AG04450 (cell line): ENCODE measurements at regions not wholly inside any gene's neighbourhood (a gene's known extent, or its start where the extent isn't known, plus 50 kb on each side); places are given as distances from the start of the nearest gene placed in this dataset.

ENCODE experiments used
- CTCF ChIA-PET: fragments of 300-600, 350-600 bp; formaldehyde crosslinking; extraction: SDS; loops from one replicate; lab custom pipeline; 2022; ENCODE audit warnings: antibody characterized with exemption, inconsistent platforms; lab: Charles Lee
- POLR2A ChIA-PET: fragments of 350-600 bp; formaldehyde crosslinking; extraction: SDS; loops from one replicate; lab custom pipeline; 2021; ENCODE audit warnings: antibody characterized with exemption, inconsistent platforms; lab: Yijun Ruan, JAX
- DNase-seq: peaks from one replicate; pipeline ENCODE4 v3.0.0-alpha.2; 2011; ENCODE audit warnings: low read depth, low spot score
- H3K27ac ChIP-seq: one replicate; pipeline ENCODE4 v1.5.1; 2012; ENCODE audit warnings: low read depth, low read length, control low read depth
- H3K27me3 ChIP-seq: one replicate; pipeline ENCODE4 v1.6.0; 2012; ENCODE audit warnings: low read length; ENCODE audit not compliant: control insufficient read depth, insufficient read depth
- H3K4me3 ChIP-seq: 2 replicates; pipeline ENCODE4 v1.5.1; 2011; ENCODE audit warnings: mild to moderate bottlenecking, low read depth, low read length, control low read depth
- H3K9me3 ChIP-seq: 2 replicates; pipeline ENCODE4 v1.5.1; 2012; ENCODE audit warnings: low read length; ENCODE audit not compliant: control insufficient read depth, insufficient read depth
- TF ChIP-seq, protein P1 (sequence below): IDR thresholded peaks from 2 replicates; pipeline ENCODE4 v1.5.1; 2011; ENCODE audit warnings: low read depth, low read length, control low read depth, inconsistent platforms

- POLR2A ChIA-PET = interaction anchor here (1.0 kb wide), 1 partner anchor 24 kb away, joined by 3 read pairs; no protein-coding TSS in a partner anchor
- CTCF ChIA-PET = interaction anchor here (1.1 kb wide), 1 partner anchor 249 kb away, joined by 4 read pairs; no protein-coding TSS in a partner anchor
- Histone ChIP-seq H3K9me3 (no peaks in the 10 kb centered on the region), H3K4me3 (no peak overlapping the region), H3K27me3 (no peaks in the 10 kb centered on the region), H3K27ac (peak overlapping the region; percentile 65)
- DNase-seq = no peak
- TF ChIP-seq, protein P1, sequence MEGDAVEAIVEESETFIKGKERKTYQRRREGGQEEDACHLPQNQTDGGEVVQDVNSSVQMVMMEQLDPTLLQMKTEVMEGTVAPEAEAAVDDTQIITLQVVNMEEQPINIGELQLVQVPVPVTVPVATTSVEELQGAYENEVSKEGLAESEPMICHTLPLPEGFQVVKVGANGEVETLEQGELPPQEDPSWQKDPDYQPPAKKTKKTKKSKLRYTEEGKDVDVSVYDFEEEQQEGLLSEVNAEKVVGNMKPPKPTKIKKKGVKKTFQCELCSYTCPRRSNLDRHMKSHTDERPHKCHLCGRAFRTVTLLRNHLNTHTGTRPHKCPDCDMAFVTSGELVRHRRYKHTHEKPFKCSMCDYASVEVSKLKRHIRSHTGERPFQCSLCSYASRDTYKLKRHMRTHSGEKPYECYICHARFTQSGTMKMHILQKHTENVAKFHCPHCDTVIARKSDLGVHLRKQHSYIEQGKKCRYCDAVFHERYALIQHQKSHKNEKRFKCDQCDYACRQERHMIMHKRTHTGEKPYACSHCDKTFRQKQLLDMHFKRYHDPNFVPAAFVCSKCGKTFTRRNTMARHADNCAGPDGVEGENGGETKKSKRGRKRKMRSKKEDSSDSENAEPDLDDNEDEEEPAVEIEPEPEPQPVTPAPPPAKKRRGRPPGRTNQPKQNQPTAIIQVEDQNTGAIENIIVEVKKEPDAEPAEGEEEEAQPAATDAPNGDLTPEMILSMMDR = no peak
Observed at GRCh38 chr12:107379852-107380567, 286.7 kb upstream of the CRY1 start.

GRCh38 chr12:107384645-107385044 is 291.3 kb upstream of the CRY1 start:
- TF ChIP-seq, protein P1 = no peak
- Histone ChIP-seq H3K27me3 (no peaks in the 10 kb centered on the region), H3K9me3 (peaks cover 5% of the 10 kb centered on the region), H3K27ac (no peak overlapping the region), H3K4me3 (no peak overlapping the region)
- POLR2A ChIA-PET = no interaction called here
- CTCF ChIA-PET = no interaction called here
- DNase-seq = no peak

DNA sequence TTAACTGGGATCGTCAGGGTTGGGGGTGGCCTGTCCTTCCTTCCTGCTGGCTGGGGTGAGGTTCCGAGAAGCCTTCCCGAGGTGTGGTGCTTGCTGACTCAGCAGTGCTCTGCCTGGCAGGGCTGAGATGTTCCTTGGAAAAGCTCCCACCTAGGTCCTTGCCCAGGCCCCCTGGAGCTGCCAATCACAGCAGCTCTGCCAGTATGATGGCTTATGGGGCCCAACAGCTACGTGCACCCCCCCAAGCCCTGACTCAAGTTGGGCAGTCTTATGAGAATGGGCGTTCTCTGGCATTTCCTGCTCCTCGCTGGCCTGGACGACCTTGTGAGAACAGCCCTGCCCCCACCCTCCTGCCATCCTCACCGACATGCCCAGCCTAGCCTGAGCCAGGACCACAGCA is 292.2 kb upstream of the CRY1 start:
- POLR2A ChIA-PET = no interaction called here
- Histone ChIP-seq H3K9me3 (peaks cover 10% of the 10 kb centered on the region), H3K27me3 (no peaks in the 10 kb centered on the region), H3K27ac (no peak overlapping the region), H3K4me3 (no peak overlapping the region)
- TF ChIP-seq, protein P1 = no peak
- CTCF ChIA-PET = no interaction called here
- DNase-seq = no peak

DNA sequence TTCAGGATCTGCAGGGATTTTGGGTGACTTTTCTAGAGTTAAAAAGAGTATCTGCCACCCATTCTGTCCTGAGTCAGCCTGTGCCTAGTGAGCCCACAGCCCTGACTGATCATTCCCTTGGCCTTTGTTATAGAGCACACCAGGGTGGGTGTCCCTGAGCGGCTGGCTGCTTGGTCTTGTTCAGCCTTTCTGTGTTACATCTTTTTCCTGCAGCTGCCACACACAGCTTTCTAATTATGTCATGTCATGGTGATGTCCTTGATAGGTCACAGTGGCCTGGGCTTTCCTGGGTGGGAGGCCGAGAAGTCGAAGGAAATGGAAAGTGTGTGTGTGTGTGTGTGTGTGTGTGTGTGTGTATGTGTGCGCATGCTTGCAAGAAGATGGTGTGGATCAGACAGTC is 293.2 kb upstream of the CRY1 start:
- Histone ChIP-seq H3K27ac (no peak overlapping the region), H3K9me3 (peaks cover 10% of the 10 kb centered on the region), H3K4me3 (no peak overlapping the region), H3K27me3 (no peaks in the 10 kb centered on the region)
- TF ChIP-seq, protein P1 = no peak
- ChIA-PET POLR2A (no interaction called here), CTCF (no interaction called here)
- no peak for DNase-seq

- DNase-seq = no peak
- H3K27ac ChIP-seq = no peak overlapping the region
- no peaks in the 10 kb centered on the region for H3K27me3 ChIP-seq
- no peak overlapping the region for H3K4me3 ChIP-seq
- peaks cover 10% of the 10 kb centered on the region for H3K9me3 ChIP-seq
- CTCF ChIA-PET = interaction anchor here (1.3 kb wide), 1 partner anchor 257 kb away, joined by 3 read pairs; no protein-coding TSS in a partner anchor
- POLR2A ChIA-PET = no interaction called here
- TF ChIP-seq, protein P1 = no peak
Observed at GRCh38 chr12:107388263-107388662, 294.9 kb upstream of the CRY1 start.
